CD1c-positive myeloid dendritic cell (primary cell): ENCODE measurements at regions not wholly inside any gene's neighbourhood (a gene's known extent, or its start where the extent isn't known, plus 50 kb on each side); places are given as distances from the start of the nearest gene placed in this dataset.
"Not testable (repeated sequence)": the region's sequence is repeated elsewhere in the genome, so short reads cannot be mapped to it uniquely, and the experiment has no call there.

Source experiments
- DNase-seq: peaks from one replicate; pipeline ENCODE4 v3.0.0-alpha.2; 2016; ENCODE audit errors: extremely low spot score

DNA sequence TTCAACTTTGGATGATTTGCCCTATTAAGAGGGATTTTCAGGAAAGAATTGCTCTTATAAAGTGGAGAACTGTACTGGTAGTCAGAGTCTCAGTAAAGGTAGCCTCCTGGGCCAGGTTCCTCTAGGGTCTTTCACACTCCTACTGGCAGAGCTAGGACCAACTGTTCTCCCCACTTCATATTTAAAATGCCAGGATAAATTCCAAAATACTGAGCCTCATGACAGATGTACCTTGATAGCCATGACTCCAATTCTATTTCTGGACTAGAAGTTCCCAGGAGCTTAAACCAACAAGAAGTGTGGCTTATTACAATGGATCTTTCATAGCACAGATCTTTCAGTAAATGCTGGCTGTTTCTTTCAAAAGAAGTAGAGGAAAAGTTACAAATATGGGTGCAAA is 126.5 kb downstream of the C12orf75 start:
- no peak for DNase-seq

DNA sequence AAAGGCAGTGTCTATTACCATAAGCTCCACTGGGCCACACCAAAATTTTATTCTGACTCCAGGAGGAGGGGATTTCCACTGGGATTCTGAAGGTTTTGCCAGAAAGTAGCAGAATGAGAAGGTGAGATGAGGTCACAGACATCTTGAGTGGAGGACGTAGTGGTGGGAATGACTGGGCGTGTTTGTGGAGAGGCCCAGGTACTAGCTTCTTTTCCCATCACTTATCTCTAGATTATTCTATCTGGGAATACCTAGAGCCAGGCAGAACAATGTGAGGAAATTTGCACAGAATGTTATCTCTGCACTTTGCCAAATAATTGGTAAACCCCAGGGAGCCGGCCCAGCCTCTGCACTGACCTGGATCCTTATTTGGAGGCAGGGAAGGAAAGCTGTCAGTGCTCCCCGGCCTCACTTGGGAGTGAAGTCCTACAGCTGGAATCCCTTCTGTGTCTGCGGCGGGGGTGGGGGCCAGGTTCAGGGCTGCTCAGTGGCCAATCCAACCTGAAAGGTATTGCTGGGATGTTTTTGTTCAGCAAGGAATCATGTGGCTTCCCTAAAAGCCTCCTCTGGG is 129.4 kb downstream of the C12orf75 start:
- no peak for DNase-seq

DNA sequence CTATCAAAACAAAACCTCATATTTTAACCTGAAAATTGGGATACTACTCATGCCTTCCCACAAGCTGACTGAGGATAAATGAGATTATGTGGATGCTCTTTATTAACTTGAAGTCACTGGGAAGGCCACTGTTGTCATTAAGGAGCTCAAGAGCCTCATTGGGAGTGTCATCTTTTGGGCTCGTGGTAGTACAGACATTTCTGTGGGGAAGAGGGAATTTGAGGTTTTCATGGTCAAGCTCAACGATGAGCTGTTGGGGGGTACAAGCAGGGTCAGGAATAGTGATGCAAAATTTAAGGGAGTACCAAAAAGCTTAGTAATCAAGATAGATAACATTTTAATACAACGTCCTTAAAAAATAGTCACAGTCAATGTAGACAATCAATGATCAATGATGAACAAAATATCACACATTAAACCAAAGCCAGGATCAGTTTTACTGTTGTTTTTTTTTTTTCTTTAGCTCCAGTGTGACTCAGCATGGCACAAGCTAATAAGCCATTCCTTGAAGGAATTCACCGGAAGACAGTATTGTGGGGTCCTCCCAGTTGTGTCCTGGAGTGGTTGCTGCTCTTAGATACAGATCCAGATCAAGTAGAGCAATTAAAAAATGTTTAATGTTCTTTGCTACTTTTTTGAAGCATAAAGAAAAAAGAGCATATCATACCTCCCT is 130.9 kb downstream of the C12orf75 start:
- DNase-seq, result no peak

DNA sequence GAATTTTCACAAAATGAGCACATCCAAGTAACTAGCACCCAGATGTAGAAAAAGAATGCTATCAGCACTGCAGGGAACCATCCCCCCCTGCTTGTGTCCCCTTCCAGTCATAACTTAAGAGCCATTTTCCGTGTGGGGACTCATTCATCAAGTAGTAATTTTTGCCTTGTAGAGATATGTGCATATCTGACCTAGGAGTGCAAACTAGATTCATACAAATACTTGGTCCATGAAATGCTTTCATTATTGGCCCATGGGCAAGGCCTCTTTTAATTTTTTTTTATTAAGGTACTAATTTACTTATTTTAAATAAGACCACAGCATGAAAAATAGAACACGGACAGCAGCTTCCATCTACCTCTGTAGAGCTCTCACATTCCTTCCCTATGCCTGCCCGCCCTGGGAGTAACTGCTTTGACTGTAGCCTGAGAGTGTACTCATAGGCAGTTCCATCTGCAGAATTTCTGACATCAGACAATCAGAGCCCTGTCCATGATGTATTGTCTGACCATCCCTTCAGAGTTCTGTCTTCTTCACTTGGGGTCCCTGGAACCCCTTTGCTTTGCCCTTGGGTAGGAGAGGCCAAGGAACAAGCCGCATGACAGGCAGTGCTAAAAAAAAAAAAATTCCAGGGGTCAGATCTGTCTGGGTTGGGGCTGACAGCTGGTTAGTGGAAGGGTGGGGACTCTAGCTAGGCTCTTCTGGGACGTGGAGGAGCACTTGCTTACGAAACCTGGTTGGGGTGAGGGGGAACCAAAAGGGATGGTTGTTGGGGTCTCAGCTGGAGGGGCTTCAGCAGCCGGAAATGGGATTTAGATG is 131.7 kb downstream of the C12orf75 start:
- DNase-seq, result no peak

DNA sequence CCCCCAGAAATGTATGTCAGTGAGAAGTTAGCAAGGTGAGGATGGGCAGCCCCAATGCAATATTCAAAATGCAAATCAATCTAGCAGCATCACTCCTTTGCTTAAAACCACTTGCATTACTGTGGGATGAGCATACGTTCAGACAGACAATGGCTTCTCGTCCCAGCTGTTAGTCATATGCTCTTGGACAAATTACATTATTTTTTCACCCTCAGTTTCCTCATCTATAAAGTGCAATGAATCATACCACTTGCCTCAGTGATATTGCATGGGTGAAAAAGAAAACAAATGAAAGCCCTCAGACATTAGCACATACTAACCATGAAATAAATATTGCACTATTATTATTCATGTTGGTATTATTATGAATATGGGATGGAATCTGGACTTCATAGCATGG is 132.3 kb downstream of the C12orf75 start:
- DNase-seq, result no peak

DNA sequence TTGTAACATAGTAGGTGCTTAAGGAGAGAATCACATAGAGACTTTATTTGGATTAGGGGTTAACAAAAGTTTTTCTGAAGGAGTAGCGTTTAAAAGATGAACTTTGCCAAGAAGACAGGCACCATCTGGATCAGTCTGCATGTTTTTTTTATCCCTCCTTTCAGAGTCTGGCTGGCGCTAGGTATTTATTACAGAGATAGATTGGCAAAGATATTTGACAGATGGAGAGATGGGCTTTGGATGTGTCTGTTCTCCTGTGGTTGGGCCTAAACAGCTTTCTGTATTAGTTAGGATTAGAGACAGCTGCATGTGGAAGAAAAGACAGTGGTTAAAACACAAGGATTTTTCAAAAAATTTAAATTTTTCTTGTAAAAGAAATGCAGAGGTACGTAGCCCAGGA is 133.9 kb downstream of the C12orf75 start:
- no peak for DNase-seq

DNA sequence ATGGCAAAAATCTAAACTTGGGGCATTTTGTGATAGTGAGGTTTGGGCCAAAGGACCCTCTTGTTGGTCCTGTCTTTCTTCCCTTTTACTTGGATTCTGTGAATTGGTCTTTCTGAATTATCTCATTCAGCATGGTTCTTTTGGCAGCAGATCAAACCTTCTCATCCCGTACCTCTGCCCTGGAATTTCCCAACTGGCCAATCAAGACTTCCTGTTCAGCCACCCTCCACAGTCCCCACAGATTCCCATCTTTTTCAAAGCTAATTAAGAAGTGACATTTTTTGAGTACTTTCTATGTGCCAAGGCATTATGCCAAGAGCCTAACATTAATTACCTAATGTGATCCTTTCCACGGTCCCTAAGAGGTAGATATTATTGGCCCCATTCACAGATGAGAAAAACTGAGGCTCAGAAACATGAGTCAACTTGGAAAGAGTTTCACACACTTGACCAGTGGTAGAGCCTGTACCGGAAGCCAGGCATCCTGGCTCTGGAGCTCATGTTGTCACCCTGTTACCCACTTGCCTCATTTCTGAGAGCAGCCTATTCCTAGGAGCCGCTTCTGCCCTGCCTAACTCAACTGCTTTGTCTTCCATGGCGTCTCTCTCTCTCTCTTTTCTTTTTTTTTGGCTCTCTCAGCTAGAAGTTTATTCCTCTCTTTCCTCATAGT is 135.9 kb downstream of the C12orf75 start:
- no peak for DNase-seq

DNA sequence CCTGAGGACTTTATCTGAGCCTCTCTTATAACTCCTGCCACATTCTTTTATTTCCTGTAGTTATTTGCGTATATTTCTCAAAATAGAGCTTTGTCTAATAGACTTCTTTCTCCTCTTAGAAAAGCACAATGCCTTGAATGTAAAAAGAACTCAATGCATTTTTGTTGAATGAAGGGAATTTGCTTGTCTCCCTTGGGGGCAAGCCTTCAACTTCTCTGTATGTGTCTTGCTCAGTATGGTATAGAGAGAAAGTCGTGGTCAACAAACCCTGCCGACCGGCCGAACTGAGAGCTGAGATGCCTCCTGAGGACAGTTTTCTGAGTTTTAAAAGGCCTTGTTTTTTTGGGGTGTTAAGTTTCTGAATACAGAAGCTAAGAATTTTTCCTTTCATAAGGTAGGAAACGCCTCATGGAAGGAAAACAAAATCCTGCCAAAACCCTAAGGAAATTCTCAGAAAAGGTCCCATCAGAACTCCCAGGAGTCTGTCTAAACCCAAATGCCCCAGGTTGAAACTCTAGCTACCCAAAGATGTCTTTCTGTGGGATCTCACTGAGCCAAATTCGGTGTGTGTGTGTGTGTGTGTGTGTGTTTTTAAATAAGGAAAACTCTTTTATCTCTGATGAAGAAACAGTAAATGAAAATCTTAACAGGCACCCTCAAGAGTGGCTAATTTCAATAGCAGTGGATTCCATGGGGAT is 136.6 kb downstream of the C12orf75 start:
- DNase-seq, result no peak

DNA sequence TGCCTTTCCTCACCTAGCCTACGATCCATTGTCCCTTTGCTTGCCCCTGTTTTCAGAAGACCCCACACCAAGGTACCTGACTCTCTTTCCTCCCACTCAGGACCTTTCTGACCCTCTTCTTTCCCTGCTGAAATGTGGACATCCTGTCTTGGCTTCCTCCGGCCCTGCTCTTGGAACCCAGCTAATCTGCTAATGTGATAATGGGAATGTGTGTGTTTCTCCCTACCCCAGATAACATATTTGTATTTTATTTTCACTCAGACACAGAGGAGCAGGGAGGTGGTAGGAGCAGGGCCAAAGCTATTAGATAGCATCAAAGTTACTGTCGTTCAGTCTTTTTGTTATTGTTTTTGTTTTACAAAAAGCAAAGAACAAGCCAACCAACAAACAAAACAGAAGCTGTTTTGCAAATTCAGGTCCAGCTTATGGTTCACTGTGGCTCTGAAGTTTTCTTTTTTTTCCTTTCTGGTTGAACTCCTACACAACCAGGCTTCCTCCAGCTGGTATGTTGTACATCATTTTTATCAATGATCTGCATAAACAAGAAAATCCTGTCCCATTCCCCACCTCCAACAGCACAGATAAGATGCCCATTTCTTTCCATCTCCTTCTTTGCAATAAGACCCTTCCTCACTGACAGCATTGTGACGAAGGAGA is 137.3 kb downstream of the C12orf75 start:
- DNase-seq, result no peak

DNA sequence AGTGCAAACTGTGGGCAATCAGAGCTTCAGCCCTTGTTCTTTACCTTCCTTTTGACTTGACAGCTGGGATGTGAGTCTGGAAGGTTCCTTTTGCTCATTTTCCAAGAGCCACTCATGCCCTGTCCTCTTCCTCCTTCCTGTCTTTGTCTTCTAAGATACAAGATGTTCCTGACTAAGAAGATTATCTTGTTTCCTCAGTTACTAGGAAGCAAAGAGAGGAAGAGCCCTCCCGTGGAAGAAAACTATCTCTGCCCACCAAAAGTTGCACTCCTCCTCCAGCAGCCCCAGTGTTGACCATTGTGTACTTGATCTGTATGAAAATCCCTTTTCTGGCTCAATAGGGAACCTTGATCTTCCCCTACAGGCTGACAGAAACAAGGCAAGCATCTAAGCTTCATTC is 138.0 kb downstream of the C12orf75 start:
- no peak for DNase-seq

DNA sequence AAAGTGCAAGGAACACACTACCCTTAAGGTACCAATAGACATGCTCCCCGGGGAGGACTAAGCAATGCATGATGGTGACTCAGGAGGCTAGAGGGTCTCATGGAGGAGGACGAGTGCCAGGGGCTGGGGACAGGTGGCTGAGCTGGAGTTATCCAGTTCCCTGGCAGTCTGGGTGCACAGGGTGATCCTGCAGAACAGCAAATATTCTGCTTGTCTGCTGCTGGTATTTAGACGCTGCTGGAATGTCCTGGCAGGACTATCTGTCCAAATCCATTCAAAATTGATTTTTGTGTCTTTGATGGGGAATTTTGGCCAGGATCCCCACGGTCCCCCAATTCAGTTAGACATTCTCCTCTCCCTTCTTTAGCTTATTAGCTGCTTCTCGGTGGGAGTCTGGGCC is 138.7 kb downstream of the C12orf75 start:
- DNase-seq, result no peak

DNA sequence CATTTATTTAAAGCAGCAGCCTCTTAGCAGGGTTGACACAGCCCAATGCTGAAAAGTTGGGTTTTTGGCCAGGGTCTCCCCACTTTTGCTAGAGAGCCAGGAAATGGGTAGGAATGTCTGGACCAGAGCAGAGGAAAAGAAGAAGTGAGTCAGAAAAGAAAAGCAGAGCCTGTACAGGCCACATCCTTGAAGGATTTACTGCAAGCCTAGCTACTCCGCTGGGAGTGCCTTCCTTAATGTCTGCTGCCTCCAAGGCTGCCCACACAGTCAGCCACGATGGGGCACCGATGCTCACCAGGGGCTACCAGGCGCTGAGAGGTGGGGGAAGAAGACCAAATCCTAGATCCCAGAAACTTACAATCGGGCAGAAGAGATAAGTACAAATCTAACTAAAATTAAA is 139.2 kb downstream of the C12orf75 start:
- DNase-seq, result no peak

DNA sequence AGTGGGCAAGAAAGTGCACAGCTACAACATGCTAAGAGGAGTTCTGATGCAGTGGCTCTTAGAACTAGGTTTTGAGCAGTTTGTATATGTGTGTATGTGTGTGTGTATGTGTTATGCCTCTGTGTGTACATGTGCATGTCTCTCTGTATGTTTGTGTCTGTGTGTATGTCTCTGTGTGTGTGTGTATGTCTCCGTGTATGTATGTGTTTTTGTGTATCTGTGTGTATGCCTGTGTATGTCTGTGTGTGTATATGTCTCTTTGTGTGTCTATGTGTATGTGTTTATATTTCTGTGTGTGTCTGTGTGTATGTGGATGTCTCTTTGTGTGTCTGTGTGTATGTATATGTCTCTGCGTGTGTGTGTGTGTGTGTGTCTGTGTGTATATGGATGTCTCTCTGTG is 139.6 kb downstream of the C12orf75 start:
- no peak for DNase-seq

DNA sequence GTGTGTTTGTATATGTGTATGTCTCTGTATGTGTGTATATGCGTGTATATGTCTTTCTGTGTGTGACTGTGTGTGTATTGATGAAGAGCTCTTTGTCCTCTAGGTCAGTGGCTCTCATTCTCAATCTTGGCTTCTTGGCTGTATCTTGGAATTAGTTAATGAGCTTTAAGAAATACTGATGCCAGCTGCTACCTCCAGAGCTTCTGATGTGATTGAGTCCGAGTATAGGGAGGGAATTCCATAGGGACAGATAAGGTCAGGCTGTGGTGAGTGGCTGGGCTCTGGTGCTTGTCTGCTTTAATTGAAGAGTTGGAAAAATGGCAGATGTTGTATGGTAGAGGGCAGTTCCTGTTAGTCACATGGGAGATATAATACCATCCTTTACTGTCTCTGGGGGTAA is 140.1 kb downstream of the C12orf75 start:
- DNase-seq, result no peak

DNA sequence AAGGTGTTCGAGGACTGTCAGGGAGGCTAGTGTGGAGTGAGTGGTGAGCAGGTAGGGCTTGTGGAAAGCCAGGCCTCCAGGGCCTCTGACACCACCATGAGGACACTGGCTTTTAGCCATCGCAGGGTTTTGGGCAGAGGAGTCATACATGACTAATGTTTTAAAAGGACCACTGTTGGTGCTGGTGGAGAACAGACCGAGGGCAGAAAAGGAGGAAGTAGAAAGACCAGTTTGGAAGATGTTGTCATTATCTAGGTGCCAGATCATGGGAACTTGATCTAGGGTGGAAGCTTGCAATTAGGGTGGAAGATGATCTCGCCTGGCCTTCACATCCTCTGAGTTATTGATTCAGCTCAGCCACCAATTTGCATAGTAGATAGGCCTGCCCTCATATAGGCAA is 144.2 kb downstream of the C12orf75 start:
- DNase-seq, result no peak

DNA sequence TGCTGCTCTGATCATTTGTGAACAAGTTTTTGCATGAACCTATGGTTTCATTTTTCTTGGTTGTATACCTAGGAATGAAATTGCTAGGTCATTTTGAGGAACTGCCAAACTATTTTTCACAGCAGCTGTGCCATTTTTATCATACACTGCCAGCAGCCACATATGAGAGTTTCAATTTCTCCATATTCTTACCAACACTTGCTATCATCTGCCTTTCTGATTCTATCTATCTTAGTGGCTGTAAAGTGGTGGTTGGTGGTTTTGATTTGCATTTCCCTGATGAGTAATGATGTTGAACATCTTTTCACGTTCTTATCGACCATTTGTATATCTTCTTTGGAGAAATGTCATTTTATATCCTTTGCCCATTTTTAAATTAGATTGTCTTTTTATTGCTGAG is 146.1 kb downstream of the C12orf75 start:
- DNase-seq, result no peak

DNA sequence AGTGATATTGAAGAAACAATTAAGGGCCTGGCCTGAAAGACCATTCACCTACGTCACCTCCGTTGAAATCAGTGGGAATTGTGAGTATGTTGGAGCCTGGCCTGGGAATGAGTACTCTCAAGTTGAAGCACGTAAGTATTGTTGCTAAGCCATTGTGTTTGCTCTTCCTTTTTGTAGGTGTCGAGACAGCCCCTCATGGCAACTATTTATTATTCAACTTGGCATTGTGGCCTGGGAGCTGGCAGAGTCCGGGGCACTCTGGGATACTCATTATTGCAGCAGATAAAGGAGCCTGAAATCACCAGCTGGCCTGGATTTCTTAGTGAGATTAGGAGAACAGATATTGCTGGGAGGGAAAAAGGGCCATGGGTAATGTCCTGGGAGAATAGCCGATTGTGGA is 147.4 kb downstream of the C12orf75 start:
- DNase-seq, result no peak

DNA sequence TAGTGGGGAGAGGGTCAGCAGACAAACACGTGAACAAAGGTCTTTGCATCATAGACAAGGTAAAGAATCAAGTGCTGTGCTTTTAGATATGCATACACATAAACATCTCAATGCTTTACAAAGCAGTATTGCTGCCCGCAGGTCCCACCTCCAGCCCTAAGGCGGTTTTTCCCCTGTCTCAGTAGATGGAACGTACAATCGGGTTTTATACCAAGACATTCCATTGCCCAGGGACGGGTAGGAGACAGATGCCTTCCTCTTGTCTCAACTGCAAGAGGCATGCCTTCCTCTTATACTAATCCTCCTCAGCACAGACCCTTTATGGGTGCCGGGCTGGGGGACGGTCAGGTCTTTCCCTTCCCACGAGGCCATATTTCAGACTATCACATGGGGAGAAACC is 148.3 kb downstream of the C12orf75 start:
- not testable (repeated sequence) for DNase-seq

DNA sequence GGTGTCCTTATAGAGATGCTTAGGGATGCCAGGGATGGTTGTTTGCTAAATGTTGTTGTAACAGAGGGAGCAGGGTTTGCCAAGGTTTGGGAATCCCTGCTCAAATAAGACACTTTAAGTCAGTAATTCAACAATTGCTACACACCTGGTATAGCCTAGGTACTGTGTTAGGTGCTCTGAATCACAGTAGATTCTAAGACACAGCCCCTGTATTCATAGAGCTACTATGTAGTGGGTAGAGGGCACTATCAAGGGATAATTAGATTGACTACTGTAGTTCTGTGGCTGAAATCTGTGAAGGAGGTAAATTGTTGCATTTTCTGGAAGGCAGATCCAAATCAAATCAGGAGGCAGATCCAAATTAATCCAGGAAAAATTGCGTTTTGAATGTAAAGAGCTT is 149.2 kb downstream of the C12orf75 start:
- DNase-seq, result no peak

DNA sequence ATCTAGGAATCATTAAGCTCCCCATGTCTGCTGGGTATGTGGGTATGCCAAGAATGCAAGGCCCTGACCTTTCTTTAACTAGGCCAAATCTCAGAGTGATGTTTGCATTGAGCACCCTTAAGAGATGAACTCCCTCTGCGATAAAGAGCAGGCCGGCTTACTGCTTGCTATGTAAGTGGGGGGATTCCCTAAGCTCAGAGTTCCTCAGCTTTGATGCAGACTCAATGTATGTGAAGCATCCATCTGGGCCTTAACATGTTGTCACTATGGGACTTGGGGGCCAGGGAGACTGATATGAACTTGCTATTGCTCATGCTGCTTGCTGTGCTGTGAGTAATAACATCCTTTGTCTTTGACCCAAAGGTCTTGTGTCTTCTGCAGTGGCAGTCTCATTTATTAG is 149.7 kb downstream of the C12orf75 start:
- no peak for DNase-seq
